SKM-1 treated with dmso at 0.1 percent for 144 hours (cell line): ENCODE measurements at regions not wholly inside any gene's neighbourhood (a gene's known extent, or its start where the extent isn't known, plus 50 kb on each side); places are given as distances from the start of the nearest gene placed in this dataset.
"Not testable (repeated sequence)": the region's sequence is repeated elsewhere in the genome, so short reads cannot be mapped to it uniquely, and the experiment has no call there.

Source experiments
- DNase-seq: peaks from one replicate; lab custom pipeline; 2025; ENCODE audit not compliant: unreplicated experiment; lab: John Stamatoyannopoulos, UW

DNA sequence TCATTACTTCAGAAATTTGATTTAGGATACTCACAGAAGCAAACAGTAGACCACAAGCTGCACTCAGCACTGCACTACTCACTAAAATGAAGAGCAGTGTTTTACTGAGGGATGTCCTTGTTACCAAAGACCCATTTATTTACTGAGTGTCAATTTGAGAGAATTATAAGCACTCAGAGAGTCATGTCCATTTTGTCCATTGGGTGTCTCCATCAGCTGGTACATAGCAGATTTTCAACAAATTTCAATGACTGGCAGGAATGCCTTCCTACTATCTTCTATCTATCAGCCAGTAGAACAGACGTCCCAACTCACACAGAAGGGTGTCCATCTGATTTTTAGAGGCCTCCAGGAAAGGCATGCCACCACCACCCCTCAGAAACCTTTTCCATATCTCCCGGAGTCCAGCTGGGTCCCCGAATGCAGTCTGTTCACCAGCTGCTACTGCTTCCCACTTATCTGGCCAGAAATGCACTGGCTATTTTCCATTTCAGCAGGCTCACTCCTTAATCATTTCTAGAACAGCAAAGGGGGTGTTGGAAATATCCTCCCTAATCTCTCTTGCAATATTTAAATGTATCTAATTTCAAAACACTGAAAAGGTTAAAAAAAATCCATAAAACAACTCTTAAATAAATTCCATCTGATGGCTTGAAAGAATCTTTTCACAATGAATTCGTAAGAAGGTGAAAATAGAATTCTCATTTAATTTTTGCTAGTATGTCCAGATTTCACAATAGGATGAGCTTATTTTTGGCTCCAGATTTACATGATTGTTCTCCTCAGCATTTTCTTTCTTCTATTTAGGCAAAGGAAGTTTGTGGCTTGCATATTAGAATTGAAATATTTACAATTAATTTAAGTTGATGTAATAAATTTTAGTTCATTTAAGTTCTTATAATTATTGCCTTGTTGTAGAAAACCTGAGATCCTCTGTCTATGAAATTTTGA, 1164.0 kb upstream of the CELF2 start:
- DNase-seq, result no peak

- not testable (repeated sequence) for DNase-seq
Observed at GRCh38 chr10:9855451-9855850, 1162.2 kb upstream of the CELF2 start.

GRCh38 chr10:9858816-9859215, 1158.9 kb upstream of the CELF2 start:
- DNase-seq, result no peak

GRCh38 chr10:9860045-9860444, 1157.6 kb upstream of the CELF2 start:
- no peak for DNase-seq

- DNase-seq, result no peak
Observed at GRCh38 chr10:9863559-9864121, 1154.0 kb upstream of the CELF2 start.

DNA sequence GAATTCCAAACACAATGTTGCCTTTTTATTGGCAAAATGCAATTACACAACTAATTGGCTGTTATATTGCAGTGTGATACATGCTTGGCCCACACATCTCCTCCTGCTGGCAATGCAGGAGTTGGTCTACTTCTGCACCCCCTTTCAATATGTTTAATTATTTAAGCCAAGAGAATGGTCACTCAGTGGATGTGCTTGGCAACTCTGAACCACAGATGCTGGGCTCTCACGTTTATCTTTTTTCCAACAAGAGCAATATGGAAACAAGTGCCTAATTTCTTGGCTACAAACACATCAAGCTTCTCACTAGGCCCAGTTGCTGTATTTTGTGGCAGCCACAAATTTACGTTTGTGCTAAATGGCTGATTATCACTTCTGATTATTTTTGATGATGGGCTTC, 1149.2 kb upstream of the CELF2 start:
- no peak for DNase-seq

GRCh38 chr10:9869205-9869604, 1148.5 kb upstream of the CELF2 start:
- no peak for DNase-seq

GRCh38 chr10:9869606-9870176, 1148.0 kb upstream of the CELF2 start:
- no peak for DNase-seq

DNA sequence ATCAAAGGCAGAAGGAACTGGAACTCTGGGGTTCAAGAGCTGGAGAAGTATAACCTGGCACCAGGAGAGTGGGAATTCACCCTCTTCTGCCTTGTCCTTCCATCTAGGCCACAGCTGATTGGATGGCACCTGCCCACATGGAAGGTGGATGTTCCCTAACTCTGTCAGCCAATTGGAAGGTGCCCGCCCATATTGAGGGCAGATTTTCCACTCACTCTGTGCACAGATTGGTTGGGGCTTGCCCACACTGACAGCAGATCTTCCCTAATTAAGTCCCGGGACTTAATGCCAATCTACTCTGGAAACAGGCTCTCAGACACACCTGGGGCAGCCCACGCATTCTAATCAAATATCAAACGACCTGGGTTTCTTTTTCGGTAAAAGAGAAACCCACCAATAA, 1142.3 kb upstream of the CELF2 start:
- no peak for DNase-seq

DNA sequence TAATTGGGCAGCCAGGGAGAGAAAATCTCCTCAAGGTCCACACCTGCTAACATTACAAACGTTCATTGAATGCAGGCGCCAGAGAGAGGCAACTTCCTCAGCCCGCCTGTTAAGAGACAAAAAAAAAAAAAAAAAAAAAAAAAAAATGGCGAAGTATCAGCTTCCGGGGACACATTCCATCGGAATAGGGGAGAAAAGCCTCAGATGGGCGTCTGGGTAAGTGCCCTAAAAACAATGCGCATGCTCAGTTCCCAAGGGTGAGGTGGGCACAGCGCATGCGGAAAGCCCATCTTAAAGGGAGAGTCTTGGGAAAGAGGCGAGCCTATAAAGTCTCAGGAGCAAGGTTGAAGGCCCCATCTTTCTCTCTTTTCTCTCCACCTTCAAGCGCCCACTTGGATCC, 1139.7 kb upstream of the CELF2 start:
- DNase-seq, result no peak

GRCh38 chr10:9878383-9878782, 1139.3 kb upstream of the CELF2 start:
- DNase-seq, result no peak

DNA sequence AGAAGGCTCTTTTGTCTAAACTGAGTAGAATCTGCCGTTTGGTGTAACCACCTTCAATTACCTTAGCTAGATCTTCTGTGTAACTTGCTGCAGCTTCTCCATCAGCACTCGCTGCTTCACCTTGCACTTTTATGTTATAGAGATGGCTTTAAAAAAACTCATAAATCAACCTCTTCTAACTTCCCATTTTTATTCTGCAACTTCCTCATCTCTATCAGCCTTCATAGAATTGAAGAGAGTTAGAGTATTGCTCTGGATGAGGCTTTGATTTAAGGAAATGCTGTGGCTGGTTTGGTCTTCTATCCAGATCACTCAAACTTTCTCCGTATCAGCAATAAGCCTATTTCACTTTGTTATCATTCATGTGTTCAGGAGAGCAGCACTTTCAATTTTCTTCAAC, 1131.9 kb upstream of the CELF2 start:
- DNase-seq, result peak; percentile 19

GRCh38 chr10:9886772-9887171, 1130.9 kb upstream of the CELF2 start:
- no peak for DNase-seq

- no peak for DNase-seq
Observed at GRCh38 chr10:9895453-9895852, 1122.2 kb upstream of the CELF2 start.

DNA sequence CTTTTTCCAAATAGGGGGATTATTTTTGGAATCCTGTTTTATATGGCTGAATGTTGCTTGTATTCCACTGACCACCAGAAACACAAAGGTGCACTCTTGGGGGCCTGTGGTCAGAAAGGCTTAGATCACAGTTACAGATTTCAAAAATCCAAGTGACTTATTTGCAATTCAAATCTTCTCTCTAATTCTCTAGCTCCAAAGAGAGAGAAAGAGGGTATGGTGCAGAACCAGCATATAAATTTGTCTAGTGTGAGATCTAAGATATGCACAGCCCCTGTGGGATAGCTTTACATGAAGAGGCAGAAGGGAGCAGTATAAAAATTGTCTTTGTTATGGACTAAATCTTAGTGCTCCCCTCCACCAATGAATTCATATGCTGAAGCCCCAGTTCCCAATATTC, 1121.7 kb upstream of the CELF2 start:
- no peak for DNase-seq

DNA sequence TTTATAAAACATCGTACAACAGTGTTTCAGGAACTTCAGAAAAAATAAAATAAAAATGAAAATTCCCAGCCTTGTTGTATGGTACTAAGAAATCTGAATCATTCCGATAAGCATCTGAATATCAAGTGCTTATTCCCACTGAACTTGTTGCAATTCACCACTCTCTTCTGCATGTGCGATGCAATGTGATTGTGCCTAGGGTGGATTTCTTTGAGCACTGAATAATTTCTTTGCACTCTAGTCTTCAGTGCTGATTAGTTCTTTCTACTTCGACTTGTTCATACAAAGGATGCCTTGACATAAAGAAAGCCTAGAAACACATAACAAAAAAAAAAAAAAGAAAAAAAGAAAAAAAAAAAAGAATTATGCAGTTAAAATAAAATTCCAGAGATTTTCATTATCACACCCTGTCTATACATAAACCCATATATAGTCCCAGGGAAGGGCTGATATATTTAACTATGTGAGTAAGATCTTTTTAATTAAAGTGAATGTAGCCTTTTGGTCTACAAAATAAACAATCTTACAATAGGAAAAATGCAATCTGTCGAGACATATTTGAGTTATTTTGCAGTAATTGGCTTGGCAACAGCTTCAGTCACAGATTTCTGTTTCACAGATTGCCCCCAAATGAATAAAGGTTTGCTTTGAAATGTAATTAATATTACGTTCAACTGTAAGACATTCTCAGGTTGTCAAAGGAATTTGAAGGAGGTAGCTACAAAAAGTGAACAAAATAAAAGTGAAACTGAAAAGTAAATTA, 1118.9 kb upstream of the CELF2 start:
- no peak for DNase-seq

DNA sequence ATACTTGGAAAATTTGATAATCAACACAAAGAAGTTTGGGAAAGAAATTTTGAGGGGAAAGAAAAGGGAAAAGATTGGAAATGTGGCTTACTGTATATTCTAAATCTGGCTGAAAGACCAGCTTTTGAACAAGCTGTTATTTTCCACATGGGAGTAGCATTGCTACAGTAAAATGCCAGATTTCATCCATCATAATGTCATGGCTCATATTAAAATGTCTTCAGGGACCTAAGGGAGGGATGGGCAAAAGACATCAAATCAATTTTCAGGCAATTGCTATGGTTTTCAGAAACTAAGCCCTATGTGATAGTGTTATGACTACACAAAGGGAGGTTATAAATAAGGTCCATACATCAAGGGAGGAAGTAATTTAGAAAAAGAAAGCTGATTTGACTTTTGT, 1116.9 kb upstream of the CELF2 start:
- DNase-seq, result no peak

- no peak for DNase-seq
Observed at GRCh38 chr10:9901971-9902370, 1115.7 kb upstream of the CELF2 start.

- DNase-seq, result no peak
Observed at GRCh38 chr10:9910446-9910845, 1107.2 kb upstream of the CELF2 start.

GRCh38 chr10:9911488-9911887, 1106.2 kb upstream of the CELF2 start:
- DNase-seq, result no peak

- DNase-seq, result no peak
Observed at GRCh38 chr10:9913876-9914514, 1103.7 kb upstream of the CELF2 start.
